ENCODE measurements at regions not wholly inside any gene's neighbourhood (a gene's known extent, or its start where the extent isn't known, plus 50 kb on each side); places are given as distances from the start of the nearest gene placed in this dataset.

DNA sequence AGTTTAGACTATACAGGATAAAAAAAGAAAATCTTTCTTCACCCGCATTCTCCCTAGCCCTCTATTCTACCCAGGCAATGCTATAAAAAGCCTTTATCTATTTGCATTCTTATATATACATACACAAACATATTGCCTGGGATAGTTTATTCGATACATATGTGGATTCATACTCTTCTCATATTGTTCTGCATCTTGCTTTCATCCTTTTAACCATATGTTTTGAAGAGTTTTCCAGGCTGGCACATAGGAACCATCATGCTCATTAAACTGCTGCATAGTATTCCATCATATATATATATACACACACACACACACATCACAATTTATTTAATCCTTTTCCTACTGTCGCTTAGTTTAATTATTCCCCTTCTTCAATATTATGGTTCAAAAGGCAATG, 461.2 kb downstream of the NTRK2 start:
- Histone ChIP-seq H3K4me1 (ENCODE audit: control insufficient read depth, insufficient read depth, low read length) (no peaks in the 10 kb centered on the region), H3K4me3 (ENCODE audit: low read depth, low read length) (no peak overlapping the region), H3K9me3 (ENCODE audit: control insufficient read depth, insufficient read depth, low read depth, low read length) (no peaks in the 10 kb centered on the region), H3K27ac (ENCODE audit: extremely low read depth, low read depth, low read length) (no peak overlapping the region), H3K36me3 (ENCODE audit: control insufficient read depth in 2 of 2, insufficient read depth in 1 of 2, low read length in 2 of 2) (no peaks in the 10 kb centered on the region)
- TF ChIP-seq ZNF747 (tag by site-specific recombination; IDR thresholded peaks at IDR 0.05) = no peak
- TF ChIP-seq ZBTB21 (tag by site-specific recombination; IDR thresholded peaks at IDR 0.05) = no peak
- CTCF ChIA-PET = no interaction called here
- POLR2A ChIA-PET = no interaction called here

DNA sequence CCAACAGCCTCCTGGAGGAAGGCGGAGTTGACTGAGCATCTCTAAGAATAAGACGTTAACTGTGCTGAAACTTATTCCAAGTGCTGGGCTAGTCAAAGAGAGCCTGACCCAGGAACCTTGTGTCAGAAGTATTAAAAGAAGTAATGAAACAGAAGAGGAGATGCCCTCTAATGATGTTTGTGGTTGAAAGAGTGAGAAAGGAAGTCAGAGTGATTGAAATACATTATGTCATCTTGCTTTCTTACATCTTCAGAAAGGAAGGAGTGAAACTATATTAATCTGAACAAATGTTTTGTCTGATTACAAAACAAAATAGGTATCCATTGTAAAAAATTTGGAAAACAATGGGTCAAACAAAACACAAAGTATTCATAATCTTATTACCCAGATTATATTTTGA, 460.7 kb downstream of the NTRK2 start:
- TF ChIP-seq ZNF670 (tag by site-specific recombination; IDR thresholded peaks at IDR 0.05; ENCODE audit: low read depth) (no peak), ZNF76 (tag by site-specific recombination; IDR thresholded peaks at IDR 0.05; ENCODE audit: borderline replicate concordance, low read depth) (no peak), ZNF423 (tag by site-specific recombination; IDR thresholded peaks at IDR 0.05) (no peak), ZNF202 (tag by site-specific recombination; IDR thresholded peaks at IDR 0.05; ENCODE audit: borderline replicate concordance) (no peak), ZNF785 (tag by site-specific recombination; IDR thresholded peaks at IDR 0.05) (no peak), ZNF112 (tag by site-specific recombination; IDR thresholded peaks at IDR 0.05) (no peak), ZNF2 (tag by site-specific recombination; IDR thresholded peaks at IDR 0.05) (no peak)

DNA sequence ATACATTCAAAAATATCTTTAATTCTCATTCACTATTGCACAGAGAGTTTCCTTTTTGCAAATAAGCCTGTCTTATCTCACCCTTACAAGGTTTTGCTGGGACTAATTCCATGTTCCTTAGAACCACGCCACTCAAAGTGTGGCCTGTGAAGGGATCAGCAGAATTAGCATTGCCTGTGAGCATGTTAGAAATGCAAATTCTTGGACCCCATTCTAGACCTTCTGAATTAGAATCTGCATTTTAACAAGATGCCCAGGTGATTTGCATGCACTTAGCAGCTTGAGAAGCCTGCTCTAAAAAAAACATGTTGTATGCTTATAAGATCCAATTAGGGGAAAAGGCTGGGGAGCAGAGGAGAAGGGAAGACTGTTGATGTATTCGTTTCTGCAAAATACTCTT, 460.0 kb downstream of the NTRK2 start:
- POLR2A ChIA-PET = no interaction called here

More for the DNA sequence above, 460.7 kb downstream of the NTRK2 start:
- no peaks in the 10 kb centered on the region for H3K4me1 ChIP-seq (ENCODE audit: control insufficient read depth, insufficient read depth, low read length)
- H3K27ac ChIP-seq (ENCODE audit: extremely low read depth, low read depth, low read length) = no peak overlapping the region
- H3K36me3 ChIP-seq (ENCODE audit: control insufficient read depth in 2 of 2, insufficient read depth in 1 of 2, low read length in 2 of 2) = no peaks in the 10 kb centered on the region
- ChIA-PET POLR2A (no interaction called here), CTCF (no interaction called here)
- no peak overlapping the region for H3K4me3 ChIP-seq (ENCODE audit: low read depth, low read length)
- no peaks in the 10 kb centered on the region for H3K9me3 ChIP-seq (ENCODE audit: control insufficient read depth, insufficient read depth, low read depth, low read length)

DNA sequence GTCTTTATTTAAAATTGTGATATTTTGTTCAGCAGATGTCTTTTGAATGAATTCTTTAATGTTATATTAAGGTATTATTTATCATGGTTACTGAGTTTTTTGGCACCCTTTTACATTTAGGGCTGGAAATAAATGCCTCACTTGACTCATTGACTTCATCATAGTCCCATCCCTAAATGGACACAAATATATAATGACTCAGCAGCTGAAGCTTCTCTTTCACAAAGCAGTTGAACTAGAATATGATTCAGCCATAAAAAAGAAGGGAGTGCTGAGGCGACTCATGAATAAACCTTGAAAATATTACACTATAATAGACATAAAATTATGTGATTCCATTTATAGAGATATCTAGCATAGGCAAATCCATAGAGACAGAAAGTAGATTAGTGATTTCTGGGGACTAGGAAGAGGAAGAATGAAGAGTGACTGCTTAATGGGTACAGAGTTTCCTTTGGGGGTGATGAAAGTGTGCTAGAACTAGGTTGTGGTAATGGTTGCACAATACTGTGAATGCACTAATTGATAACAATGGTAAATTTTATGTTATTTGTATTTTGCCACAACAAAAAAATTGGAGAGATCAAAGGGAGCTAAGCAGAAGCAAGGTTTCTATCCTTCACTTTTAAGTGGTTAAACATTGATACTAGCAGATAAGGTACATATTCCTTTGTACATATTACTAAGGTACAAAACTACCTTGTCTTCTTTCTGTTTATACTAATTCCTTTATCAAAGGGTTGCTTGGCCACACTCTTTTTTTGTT, 449.6 kb downstream of the NTRK2 start:
- peaks cover 5% of the 10 kb centered on the region; the same call in 1 of the 2 replicates for H3K4me1 ChIP-seq (ENCODE audit: control insufficient read depth, insufficient read depth, low read length)
- no peaks in the 10 kb centered on the region for H3K9me3 ChIP-seq (ENCODE audit: control insufficient read depth, insufficient read depth, low read depth, low read length)
- CTCF ChIA-PET = interaction anchor here (1.1 kb wide), 1 partner anchor 529 kb away, joined by 3 read pairs; no protein-coding TSS in a partner anchor
- H3K4me3 ChIP-seq (ENCODE audit: low read depth, low read length) = no peak overlapping the region
- no peaks in the 10 kb centered on the region for H3K36me3 ChIP-seq (ENCODE audit: control insufficient read depth in 2 of 2, insufficient read depth in 1 of 2, low read length in 2 of 2)
- no peak overlapping the region for H3K27ac ChIP-seq (ENCODE audit: extremely low read depth, low read depth, low read length)
- POLR2A ChIA-PET = no interaction called here
- TF ChIP-seq ZNF558 (tag by site-specific recombination; IDR thresholded peaks at IDR 0.05) (no peak), ZNF2 (tag by site-specific recombination; IDR thresholded peaks at IDR 0.05) (no peak), ZNF324 (tag by site-specific recombination; IDR thresholded peaks at IDR 0.05) (no peak), ZBTB1 (tag by site-specific recombination; IDR thresholded peaks at IDR 0.05) (no peak), SCRT2 (tag by site-specific recombination; IDR thresholded peaks at IDR 0.05) (no peak)
- TF ChIP-seq, protein P1, sequence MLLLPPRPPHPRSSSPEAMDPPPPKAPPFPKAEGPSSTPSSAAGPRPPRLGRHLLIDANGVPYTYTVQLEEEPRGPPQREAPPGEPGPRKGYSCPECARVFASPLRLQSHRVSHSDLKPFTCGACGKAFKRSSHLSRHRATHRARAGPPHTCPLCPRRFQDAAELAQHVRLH (tag by site-specific recombination; IDR thresholded peaks at IDR 0.05) = no peak

More for the DNA sequence above, 460.0 kb downstream of the NTRK2 start:
- TF ChIP-seq ZBTB8A (tag by site-specific recombination; IDR thresholded peaks at IDR 0.05) (no peak), ZNF830 (tag by site-specific recombination; IDR thresholded peaks at IDR 0.05; ENCODE audit: low read depth) (no peak), ZNF155 (tag by site-specific recombination; IDR thresholded peaks at IDR 0.05) (no peak), KLF9 (tag by site-specific recombination; IDR thresholded peaks at IDR 0.05; ENCODE audit: low read depth) (no peak), ZNF658 (tag by site-specific recombination; IDR thresholded peaks at IDR 0.05) (no peak), ZNF132 (tag by site-specific recombination; IDR thresholded peaks at IDR 0.05; ENCODE audit: borderline replicate concordance) (no peak), ZNF792 (tag by site-specific recombination; IDR thresholded peaks at IDR 0.05) (no peak), ZNF561 (tag by site-specific recombination; IDR thresholded peaks at IDR 0.05; ENCODE audit: borderline replicate concordance) (no peak), SP2 (tag by site-specific recombination; IDR thresholded peaks at IDR 0.05) (no peak)
- TF ChIP-seq, protein P2, sequence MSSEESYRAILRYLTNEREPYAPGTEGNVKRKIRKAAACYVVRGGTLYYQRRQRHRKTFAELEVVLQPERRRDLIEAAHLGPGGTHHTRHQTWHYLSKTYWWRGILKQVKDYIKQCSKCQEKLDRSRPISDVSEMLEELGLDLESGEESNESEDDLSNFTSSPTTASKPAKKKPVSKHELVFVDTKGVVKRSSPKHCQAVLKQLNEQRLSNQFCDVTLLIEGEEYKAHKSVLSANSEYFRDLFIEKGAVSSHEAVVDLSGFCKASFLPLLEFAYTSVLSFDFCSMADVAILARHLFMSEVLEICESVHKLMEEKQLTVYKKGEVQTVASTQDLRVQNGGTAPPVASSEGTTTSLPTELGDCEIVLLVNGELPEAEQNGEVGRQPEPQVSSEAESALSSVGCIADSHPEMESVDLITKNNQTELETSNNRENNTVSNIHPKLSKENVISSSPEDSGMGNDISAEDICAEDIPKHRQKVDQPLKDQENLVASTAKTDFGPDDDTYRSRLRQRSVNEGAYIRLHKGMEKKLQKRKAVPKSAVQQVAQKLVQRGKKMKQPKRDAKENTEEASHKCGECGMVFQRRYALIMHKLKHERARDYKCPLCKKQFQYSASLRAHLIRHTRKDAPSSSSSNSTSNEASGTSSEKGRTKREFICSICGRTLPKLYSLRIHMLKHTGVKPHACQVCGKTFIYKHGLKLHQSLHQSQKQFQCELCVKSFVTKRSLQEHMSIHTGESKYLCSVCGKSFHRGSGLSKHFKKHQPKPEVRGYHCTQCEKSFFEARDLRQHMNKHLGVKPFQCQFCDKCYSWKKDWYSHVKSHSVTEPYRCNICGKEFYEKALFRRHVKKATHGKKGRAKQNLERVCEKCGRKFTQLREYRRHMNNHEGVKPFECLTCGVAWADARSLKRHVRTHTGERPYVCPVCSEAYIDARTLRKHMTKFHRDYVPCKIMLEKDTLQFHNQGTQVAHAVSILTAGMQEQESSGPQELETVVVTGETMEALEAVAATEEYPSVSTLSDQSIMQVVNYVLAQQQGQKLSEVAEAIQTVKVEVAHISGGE (tag by site-specific recombination; conservative IDR thresholded peaks at IDR 0.05; ENCODE audit: low read depth) = no peak
- no peaks in the 10 kb centered on the region for H3K36me3 ChIP-seq (ENCODE audit: control insufficient read depth in 2 of 2, insufficient read depth in 1 of 2, low read length in 2 of 2)
- no peaks in the 10 kb centered on the region for H3K9me3 ChIP-seq (ENCODE audit: control insufficient read depth, insufficient read depth, low read depth, low read length)
- H3K4me1 ChIP-seq (ENCODE audit: control insufficient read depth, insufficient read depth, low read length) = no peaks in the 10 kb centered on the region
- H3K4me3 ChIP-seq (ENCODE audit: low read depth, low read length) = no peak overlapping the region
- CTCF ChIA-PET = no interaction called here
- H3K27ac ChIP-seq (ENCODE audit: extremely low read depth, low read depth, low read length) = no peak overlapping the region
